NCI-H2029 (cell line): ENCODE measurements at regions not wholly inside any gene's neighbourhood (a gene's known extent, or its start where the extent isn't known, plus 50 kb on each side); places are given as distances from the start of the nearest gene placed in this dataset.

Source experiments
- DNase-seq: peaks from one replicate; lab custom pipeline; 2025; lab: John Stamatoyannopoulos, UW

- no peak for DNase-seq
Measured at GRCh38 chr13:62997696-62998095, 1582.0 kb upstream of the PCDH20 start.

- DNase-seq: no peak
Measured at GRCh38 chr13:62997038-62997599, 1581.5 kb upstream of the PCDH20 start.

GRCh38 chr13:62973804-62974203 lies 1558.2 kb upstream of the PCDH20 start:
- no peak for DNase-seq

- no peak for DNase-seq
Measured at GRCh38 chr13:62964522-62964921, 1548.9 kb upstream of the PCDH20 start.

GRCh38 chr13:62960723-62961122 lies 1545.1 kb upstream of the PCDH20 start:
- no peak for DNase-seq

- no peak for DNase-seq
Measured at GRCh38 chr13:62933809-62934208, 1518.2 kb upstream of the PCDH20 start.

- no peak for DNase-seq
Measured at GRCh38 chr13:62932256-62932883, 1516.7 kb upstream of the PCDH20 start.

GRCh38 chr13:62931853-62932252 lies 1516.2 kb upstream of the PCDH20 start:
- no peak for DNase-seq

- DNase-seq: no peak
Measured at GRCh38 chr13:62924395-62924794, 1508.7 kb upstream of the PCDH20 start.

GRCh38 chr13:62920159-62920558 lies 1504.5 kb upstream of the PCDH20 start:
- DNase-seq: no peak

- DNase-seq: no peak
Measured at GRCh38 chr13:62919491-62919890, 1503.8 kb upstream of the PCDH20 start.

- no peak for DNase-seq
Measured at GRCh38 chr13:62910541-62911060, 1495.0 kb upstream of the PCDH20 start.

- DNase-seq: no peak
Measured at GRCh38 chr13:62908321-62908720, 1492.7 kb upstream of the PCDH20 start.

- no peak for DNase-seq
Measured at GRCh38 chr13:62906896-62907295, 1491.2 kb upstream of the PCDH20 start.

- DNase-seq: no peak
Measured at GRCh38 chr13:62906469-62906868, 1490.8 kb upstream of the PCDH20 start.

GRCh38 chr13:62887046-62887445 lies 1471.4 kb upstream of the PCDH20 start:
- DNase-seq: no peak

GRCh38 chr13:62879071-62879470 lies 1463.4 kb upstream of the PCDH20 start:
- no peak for DNase-seq

GRCh38 chr13:62875118-62875640 lies 1459.5 kb upstream of the PCDH20 start:
- no peak for DNase-seq

- no peak for DNase-seq
Measured at GRCh38 chr13:62850331-62850730, 1434.7 kb upstream of the PCDH20 start.

- DNase-seq: no peak
Measured at GRCh38 chr13:62847520-62847919, 1431.9 kb upstream of the PCDH20 start.

- no peak for DNase-seq
Measured at GRCh38 chr13:62846302-62846701, 1430.7 kb upstream of the PCDH20 start.

GRCh38 chr13:62839338-62839737 lies 1423.7 kb upstream of the PCDH20 start:
- DNase-seq: no peak

GRCh38 chr13:62838929-62839328 lies 1423.3 kb upstream of the PCDH20 start:
- DNase-seq: no peak

GRCh38 chr13:62837895-62838294 lies 1422.2 kb upstream of the PCDH20 start:
- DNase-seq: no peak
